Endothelial cell of umbilical vein (primary cell): ENCODE measurements at regions not wholly inside any gene's neighbourhood (a gene's known extent, or its start where the extent isn't known, plus 50 kb on each side); places are given as distances from the start of the nearest gene placed in this dataset.

ENCODE experiments used
- BruUV-seq: library from RNA; stranded (reverse); fragments of 400-500 nt; replicated peaks from 2 replicates; lab custom pipeline; 2021; lab: Mats Ljungman, UMichigan
- CTCF ChIA-PET: fragments of 300-600, 350-600 bp; sonication (Branson Sonifier 250); formaldehyde crosslinking; loops from one replicate; lab custom pipeline; 2021; ENCODE audit warnings: antibody characterized with exemption, inconsistent platforms; lab: Charles Lee
- POLR2A ChIA-PET: fragments of 300-600, 350-600 bp; sonication (Branson Sonifier 250); formaldehyde crosslinking; loops from one replicate; lab custom pipeline; 2021; ENCODE audit warnings: antibody characterized with exemption, inconsistent platforms; lab: Charles Lee
- DNase-seq: peaks from one replicate; pipeline ENCODE4 v3.0.0-alpha.2; 2011; ENCODE audit warnings: low read depth, low spot score
- FAIRE-seq: peaks from 2 replicates; lab custom pipeline; 2011; peaks lifted over from hg19 to GRCh38; lab: Jason Lieb, UNC
- H2AFZ ChIP-seq: 2 replicates; pipeline ENCODE4 v1.6.0; 2012; ENCODE audit warnings: low read depth, low read length, control low read depth, inconsistent platforms
- H3K27ac ChIP-seq: 2 replicates; pipeline ENCODE4 v1.5.1; 2011; ENCODE audit warnings: low read depth, mild to moderate bottlenecking, control low read depth, low read length, moderate library complexity; ENCODE audit not compliant: insufficient read depth
- H3K27me3 ChIP-seq, 2 experiments: 2 replicates each; pipeline versions ENCODE4 v1.6.0 to v1.6.1; 2011; ENCODE audit warnings: low read length in 2 of 2, mixed read lengths in 1 of 2; ENCODE audit not compliant: control insufficient read depth in 2 of 2, insufficient read depth in 2 of 2
- H3K36me3 ChIP-seq, 2 experiments: 2 replicates in 1 of 2; 3 replicates in 1 of 2; pipeline ENCODE4 v1.5.1; 2011; ENCODE audit warnings: low read length in 2 of 2, mild to moderate bottlenecking in 1 of 2, moderate library complexity in 1 of 2; ENCODE audit not compliant: control insufficient read depth in 2 of 2, insufficient read depth in 2 of 2; ENCODE audit errors: extremely low read depth in 1 of 2
- H3K4me1 ChIP-seq: 3 replicates; pipeline ENCODE4 v1.5.1; 2011; ENCODE audit warnings: mild to moderate bottlenecking, low read length; ENCODE audit not compliant: control insufficient read depth, insufficient read depth; ENCODE audit errors: extremely low read depth
- H3K4me2 ChIP-seq: 2 replicates; pipeline ENCODE4 v1.6.1; 2011; ENCODE audit warnings: low read length, control low read depth, mixed read lengths; ENCODE audit not compliant: insufficient read depth
- H3K4me3 ChIP-seq, 3 experiments: fragments of 200-600 bp in 1 of 3; sonication (generic), shearing (Covaris generic) in 1 of 3; replicated peaks in 1 of 3; 2 replicates each; pipeline ENCODE4 v1.5.1; 2011 to 2016; ENCODE audit warnings: control low read depth in 3 of 3, low read length in 3 of 3, mild to moderate bottlenecking in 2 of 3, inconsistent platforms in 1 of 3, low read depth in 1 of 3, moderate library complexity in 1 of 3; ENCODE audit not compliant: insufficient read depth in 1 of 3
- H3K79me2 ChIP-seq: 2 replicates; pipeline ENCODE4 v1.6.0; 2012; ENCODE audit warnings: low read length, inconsistent platforms; ENCODE audit not compliant: control insufficient read depth, insufficient read depth
- H3K9ac ChIP-seq: replicated peaks from 2 replicates; pipeline ENCODE3; 2011; ENCODE audit warnings: low read length, control low read depth; ENCODE audit not compliant: insufficient read depth; ENCODE audit errors: extremely low read depth
- H3K9me1 ChIP-seq: replicated peaks from 3 replicates; pipeline ENCODE4 v1.6.0; 2011; ENCODE audit warnings: mild to moderate bottlenecking, low read length; ENCODE audit not compliant: control insufficient read depth, insufficient read depth; ENCODE audit errors: extremely low read depth
- H3K9me3 ChIP-seq: replicated peaks from 2 replicates; pipeline ENCODE4 v1.5.1; 2012; ENCODE audit warnings: low read length, inconsistent platforms; ENCODE audit not compliant: control insufficient read depth, insufficient read depth
- H4K20me1 ChIP-seq: replicated peaks from 2 replicates; pipeline ENCODE3; 2011; ENCODE audit warnings: mild to moderate bottlenecking, low read length; ENCODE audit not compliant: control insufficient read depth, insufficient read depth; ENCODE audit errors: extremely low read depth
- EZH2 ChIP-seq: IDR thresholded peaks from 2 replicates; pipeline ENCODE4 v1.6.1; 2012; ENCODE audit warnings: borderline replicate concordance, low read depth, mild to moderate bottlenecking, moderate library complexity, low read length, inconsistent platforms; ENCODE audit not compliant: severe bottlenecking
- FOS ChIP-seq: IDR thresholded peaks from 2 replicates; pipeline ENCODE4 v1.6.1; 2011; ENCODE audit warnings: mild to moderate bottlenecking, low read length, moderate library complexity, borderline replicate concordance; ENCODE audit not compliant: insufficient read depth
- GATA2 ChIP-seq: IDR thresholded peaks from 2 replicates; pipeline ENCODE4 v1.7.0; 2011; ENCODE audit warnings: low read depth, mild to moderate bottlenecking, moderate library complexity, mixed read lengths, low read length; ENCODE audit not compliant: insufficient read length, insufficient read depth
- JUN ChIP-seq: IDR thresholded peaks from 2 replicates; pipeline ENCODE4 v1.6.1; 2011; ENCODE audit warnings: borderline replicate concordance, low read depth; ENCODE audit not compliant: insufficient read length, insufficient read depth
- MYC ChIP-seq: IDR thresholded peaks from one replicate; pipeline ENCODE4 v1.6.1; 2011; ENCODE audit warnings: mild to moderate bottlenecking, low read depth, low read length
- POLR2A ChIP-seq: IDR thresholded peaks from 2 replicates; pipeline ENCODE4 v1.6.1; 2012; ENCODE audit warnings: low read depth, mild to moderate bottlenecking, control low read depth, low read length
- POLR2AphosphoS5 ChIP-seq: IDR thresholded peaks from 2 replicates; pipeline ENCODE4 v1.6.1; 2012; ENCODE audit warnings: low read depth, mild to moderate bottlenecking, control low read depth, low read length, moderate library complexity; ENCODE audit not compliant: insufficient read depth
- dilution Hi-C: fragments of 300-500 bp; cut with MboI; formaldehyde crosslinking; loops from one replicate; pipeline ENCODE4 v1.15.0; 2019; ENCODE audit warnings: low sequenced_read_pairs; ENCODE audit not compliant: extremely low pct_ligation_motif_present
- intact Hi-C: fragments of 100-400 bp; cut with micrococcal nuclease; formaldehyde crosslinking; loops from one replicate; pipeline ENCODE4 v1.10.0; 2022
- TF ChIP-seq, protein P1 (sequence below): IDR thresholded peaks from 2 replicates; pipeline ENCODE4 v1.6.1; 2011; ENCODE audit not compliant: insufficient read depth, insufficient read length
- TF ChIP-seq, protein P2 (sequence below), 2 donors: IDR thresholded peaks; 1 replicate in 1 of 2; 2 replicates in 1 of 2; pipeline ENCODE4 v1.5.1; 2011; ENCODE audit warnings: low read length in 2 of 2, mild to moderate bottlenecking in 2 of 2, moderate library complexity in 2 of 2, control low read depth in 1 of 2, inconsistent platforms in 1 of 2, low read depth in 1 of 2; ENCODE audit not compliant: insufficient read depth in 1 of 2; ENCODE audit errors: extremely low read depth in 1 of 2

DNA sequence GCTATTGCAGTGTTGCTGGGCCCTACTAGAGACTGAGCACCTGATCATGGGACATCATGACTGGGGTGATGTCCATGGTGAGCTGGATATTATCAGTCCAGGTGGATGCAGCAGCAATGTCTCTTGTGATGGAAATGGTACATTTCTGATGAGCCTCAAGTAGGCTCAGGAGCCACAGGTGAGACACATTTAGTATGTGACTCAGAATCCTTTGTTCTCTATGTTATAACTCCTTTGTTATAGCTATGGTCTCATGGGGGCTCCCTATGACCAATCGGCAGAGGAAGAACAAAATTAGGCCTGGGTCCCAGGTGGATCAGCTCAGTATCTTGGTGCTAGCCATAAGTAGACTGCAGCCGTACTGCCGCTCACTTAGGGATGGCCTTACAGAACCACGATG lies 107.9 kb upstream of the FAT1 start:
- ChIA-PET POLR2A (no interaction called here), CTCF (interaction anchor here (1.4 kb wide), 1 partner anchor 14 kb away, joined by 5 read pairs; no protein-coding TSS in a partner anchor)
- no peaks in the 10 kb centered on the region for H4K20me1 ChIP-seq
- TF ChIP-seq POLR2AphosphoS5 (no peak), JUN (no peak), MYC (no peak), FOS (no peak), GATA2 (no peak), POLR2A (no peak), EZH2 (no peak)
- TF ChIP-seq, protein P1, sequence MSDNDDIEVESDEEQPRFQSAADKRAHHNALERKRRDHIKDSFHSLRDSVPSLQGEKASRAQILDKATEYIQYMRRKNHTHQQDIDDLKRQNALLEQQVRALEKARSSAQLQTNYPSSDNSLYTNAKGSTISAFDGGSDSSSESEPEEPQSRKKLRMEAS: no peak
- TF ChIP-seq, protein P2, sequence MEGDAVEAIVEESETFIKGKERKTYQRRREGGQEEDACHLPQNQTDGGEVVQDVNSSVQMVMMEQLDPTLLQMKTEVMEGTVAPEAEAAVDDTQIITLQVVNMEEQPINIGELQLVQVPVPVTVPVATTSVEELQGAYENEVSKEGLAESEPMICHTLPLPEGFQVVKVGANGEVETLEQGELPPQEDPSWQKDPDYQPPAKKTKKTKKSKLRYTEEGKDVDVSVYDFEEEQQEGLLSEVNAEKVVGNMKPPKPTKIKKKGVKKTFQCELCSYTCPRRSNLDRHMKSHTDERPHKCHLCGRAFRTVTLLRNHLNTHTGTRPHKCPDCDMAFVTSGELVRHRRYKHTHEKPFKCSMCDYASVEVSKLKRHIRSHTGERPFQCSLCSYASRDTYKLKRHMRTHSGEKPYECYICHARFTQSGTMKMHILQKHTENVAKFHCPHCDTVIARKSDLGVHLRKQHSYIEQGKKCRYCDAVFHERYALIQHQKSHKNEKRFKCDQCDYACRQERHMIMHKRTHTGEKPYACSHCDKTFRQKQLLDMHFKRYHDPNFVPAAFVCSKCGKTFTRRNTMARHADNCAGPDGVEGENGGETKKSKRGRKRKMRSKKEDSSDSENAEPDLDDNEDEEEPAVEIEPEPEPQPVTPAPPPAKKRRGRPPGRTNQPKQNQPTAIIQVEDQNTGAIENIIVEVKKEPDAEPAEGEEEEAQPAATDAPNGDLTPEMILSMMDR (IDR thresholded peaks at IDR 0.05; ENCODE audit: extremely low read depth in 1 of 2, insufficient read depth in 1 of 2, low read depth in 1 of 2, low read length in 2 of 2): no peak
- no peak overlapping the region for H3K27ac ChIP-seq
- no peaks in the 10 kb centered on the region for H3K36me3 ChIP-seq
- no peak for DNase-seq
- H3K27me3 ChIP-seq: no peaks in the 10 kb centered on the region
- dilution Hi-C loops: no loop called here
- H3K9me3 ChIP-seq: no peaks in the 10 kb centered on the region
- BruUV-seq: no TSS peak
- no peak overlapping the region for H3K4me3 ChIP-seq
- H3K4me1 ChIP-seq: peaks cover 32% of the 10 kb centered on the region
- no peak overlapping the region for H3K9ac ChIP-seq
- H2AFZ ChIP-seq: no peak overlapping the region
- intact Hi-C loops: loop anchor here (5.0 kb wide), 1 partner anchor 1819 kb away; no protein-coding TSS in a partner anchor
- no peak overlapping the region for H3K4me2 ChIP-seq
- no peak for FAIRE-seq
- no peaks in the 10 kb centered on the region for H3K79me2 ChIP-seq
- H3K9me1 ChIP-seq: no peaks in the 10 kb centered on the region
